ENCODE measurements at regions not wholly inside any gene's neighbourhood (a gene's known extent, or its start where the extent isn't known, plus 50 kb on each side); places are given as distances from the start of the nearest gene placed in this dataset.

DNA sequence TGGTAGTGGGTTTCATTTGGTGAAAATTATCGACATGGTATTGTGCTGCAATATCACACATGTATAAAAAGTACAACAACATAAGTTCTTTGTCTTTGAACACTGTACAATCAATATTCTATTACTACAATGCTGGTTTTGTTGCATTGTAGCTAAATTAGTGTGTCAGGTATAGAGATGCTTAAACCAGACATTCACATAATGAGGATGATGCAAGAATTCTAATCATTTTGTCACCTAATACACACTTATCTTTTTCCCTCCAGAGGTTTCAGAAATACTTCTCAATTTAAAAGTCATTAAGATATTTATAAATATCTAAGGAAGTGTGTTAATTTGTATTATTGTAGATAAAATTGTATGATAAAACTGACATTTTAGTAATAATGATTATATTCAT, 174.8 kb upstream of the MAN1A1 start:
- 89 to 90% methylated on average over 1 of the region's 1 CpG for WGBS, 2 donors
- TF ChIP-seq, protein P1, sequence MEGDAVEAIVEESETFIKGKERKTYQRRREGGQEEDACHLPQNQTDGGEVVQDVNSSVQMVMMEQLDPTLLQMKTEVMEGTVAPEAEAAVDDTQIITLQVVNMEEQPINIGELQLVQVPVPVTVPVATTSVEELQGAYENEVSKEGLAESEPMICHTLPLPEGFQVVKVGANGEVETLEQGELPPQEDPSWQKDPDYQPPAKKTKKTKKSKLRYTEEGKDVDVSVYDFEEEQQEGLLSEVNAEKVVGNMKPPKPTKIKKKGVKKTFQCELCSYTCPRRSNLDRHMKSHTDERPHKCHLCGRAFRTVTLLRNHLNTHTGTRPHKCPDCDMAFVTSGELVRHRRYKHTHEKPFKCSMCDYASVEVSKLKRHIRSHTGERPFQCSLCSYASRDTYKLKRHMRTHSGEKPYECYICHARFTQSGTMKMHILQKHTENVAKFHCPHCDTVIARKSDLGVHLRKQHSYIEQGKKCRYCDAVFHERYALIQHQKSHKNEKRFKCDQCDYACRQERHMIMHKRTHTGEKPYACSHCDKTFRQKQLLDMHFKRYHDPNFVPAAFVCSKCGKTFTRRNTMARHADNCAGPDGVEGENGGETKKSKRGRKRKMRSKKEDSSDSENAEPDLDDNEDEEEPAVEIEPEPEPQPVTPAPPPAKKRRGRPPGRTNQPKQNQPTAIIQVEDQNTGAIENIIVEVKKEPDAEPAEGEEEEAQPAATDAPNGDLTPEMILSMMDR (IDR thresholded peaks at IDR 0.05), result no peak
- TF ChIP-seq EP300 (IDR thresholded peaks at IDR 0.05) (no peak), POLR2A (IDR thresholded peaks at IDR 0.05) (no peak)

DNA sequence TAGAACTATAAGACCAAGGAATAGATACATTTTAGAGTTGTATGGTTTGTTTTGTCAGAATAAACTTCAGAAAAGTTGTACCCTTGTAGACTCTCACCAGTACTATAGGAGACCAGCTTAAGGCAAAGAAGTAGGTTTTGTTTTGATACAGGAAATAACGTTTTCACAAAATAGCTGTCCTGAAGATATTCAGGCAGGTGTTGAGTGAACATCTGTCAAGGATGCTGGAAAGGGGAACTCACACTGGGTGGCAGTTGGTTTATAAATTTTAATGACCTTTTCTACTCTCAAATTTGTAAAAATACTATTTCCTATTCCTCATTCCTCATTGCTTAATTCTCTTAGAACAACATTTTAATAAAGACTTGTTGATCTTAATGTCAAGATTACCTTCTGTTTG, 174.0 kb upstream of the MAN1A1 start:
- WGBS, 2 donors, result 42 to 61% methylated on average over 1 of the region's 1 CpG
- Histone ChIP-seq H3K27ac (no peak overlapping the region), H3K36me3 (no peaks in the 10 kb centered on the region), H3K27me3 (no peaks in the 10 kb centered on the region), H3K4me1 (no peaks in the 10 kb centered on the region), H3K9me3 (no peaks in the 10 kb centered on the region), H3K4me3 (no peak overlapping the region)
- no peak for DNase-seq (ENCODE audit: low spot score in 2 of 2)
- no peak for TF ChIP-seq POLR2A (IDR thresholded peaks at IDR 0.05)
- TF ChIP-seq, protein P1 (IDR thresholded peaks at IDR 0.05), result no peak
- TF ChIP-seq EP300 (IDR thresholded peaks at IDR 0.05), result no peak

More for the DNA sequence above, 174.8 kb upstream of the MAN1A1 start:
- Histone ChIP-seq H3K4me1 (no peaks in the 10 kb centered on the region), H3K27me3 (no peaks in the 10 kb centered on the region), H3K36me3 (no peaks in the 10 kb centered on the region), H3K9me3 (no peaks in the 10 kb centered on the region), H3K27ac (no peak overlapping the region), H3K4me3 (no peak overlapping the region)
- no peak for DNase-seq (ENCODE audit: low spot score in 2 of 2)

DNA sequence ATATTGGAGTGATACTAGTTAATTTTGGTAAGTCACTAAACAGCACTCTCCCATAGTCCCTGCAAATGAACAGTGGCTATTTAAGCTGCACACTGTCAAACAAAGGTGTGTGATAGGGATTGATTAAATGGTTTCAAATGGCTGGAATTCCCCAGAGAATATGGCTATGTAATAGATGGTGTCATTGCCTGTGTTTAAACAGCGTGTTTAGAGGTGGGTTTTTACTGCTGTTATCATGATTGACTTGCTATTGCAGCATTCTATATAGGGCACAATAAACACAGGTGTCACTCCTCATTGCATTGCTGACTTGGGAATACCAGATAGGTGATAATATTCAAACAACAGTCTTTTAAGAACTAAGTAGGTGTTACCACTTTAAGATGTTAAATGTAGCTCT, 171.7 kb upstream of the MAN1A1 start:
- DNase-seq (ENCODE audit: low spot score in 2 of 2), result no peak
- no peaks in the 10 kb centered on the region for H3K9me3 ChIP-seq
- TF ChIP-seq POLR2A (IDR thresholded peaks at IDR 0.05) (no peak), EP300 (IDR thresholded peaks at IDR 0.05) (no peak)
- TF ChIP-seq, protein P1 (IDR thresholded peaks at IDR 0.05), result no peak
- H3K4me1 ChIP-seq, result no peaks in the 10 kb centered on the region
- no peaks in the 10 kb centered on the region for H3K27me3 ChIP-seq
- WGBS, 2 donors, result 67 to 83% methylated on average over 1 of the region's 1 CpG
- no peak overlapping the region for H3K27ac ChIP-seq
- no peak overlapping the region for H3K4me3 ChIP-seq
- H3K36me3 ChIP-seq, result no peaks in the 10 kb centered on the region

DNA sequence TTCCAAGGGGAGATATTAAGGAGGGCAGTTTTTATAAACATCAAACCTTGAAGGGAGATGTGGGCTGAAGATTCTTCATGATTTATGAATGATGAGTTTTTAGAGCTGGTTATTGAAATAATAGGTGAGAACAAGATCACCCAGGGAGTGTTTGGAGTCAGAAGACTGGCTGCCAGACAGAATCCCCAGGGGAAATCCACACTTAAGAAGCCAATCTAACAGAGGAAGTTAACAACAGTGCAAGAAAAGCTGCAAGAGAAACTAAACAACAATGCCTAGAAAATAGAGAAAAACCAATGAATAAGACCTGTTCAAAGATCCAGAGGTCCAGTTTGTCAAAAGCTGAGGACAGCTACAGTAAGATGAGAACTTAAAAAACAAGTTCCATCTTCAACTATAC, 167.9 kb upstream of the MAN1A1 start:
- Histone ChIP-seq H3K4me3 (no peak overlapping the region), H3K27ac (no peak overlapping the region), H3K36me3 (no peaks in the 10 kb centered on the region), H3K4me1 (no peaks in the 10 kb centered on the region), H3K27me3 (no peaks in the 10 kb centered on the region), H3K9me3 (no peaks in the 10 kb centered on the region)
- no peak for DNase-seq (ENCODE audit: low spot score in 2 of 2)
- TF ChIP-seq POLR2A (IDR thresholded peaks at IDR 0.05) (no peak), EP300 (IDR thresholded peaks at IDR 0.05) (no peak)
- TF ChIP-seq, protein P1 (IDR thresholded peaks at IDR 0.05), result no peak

DNA sequence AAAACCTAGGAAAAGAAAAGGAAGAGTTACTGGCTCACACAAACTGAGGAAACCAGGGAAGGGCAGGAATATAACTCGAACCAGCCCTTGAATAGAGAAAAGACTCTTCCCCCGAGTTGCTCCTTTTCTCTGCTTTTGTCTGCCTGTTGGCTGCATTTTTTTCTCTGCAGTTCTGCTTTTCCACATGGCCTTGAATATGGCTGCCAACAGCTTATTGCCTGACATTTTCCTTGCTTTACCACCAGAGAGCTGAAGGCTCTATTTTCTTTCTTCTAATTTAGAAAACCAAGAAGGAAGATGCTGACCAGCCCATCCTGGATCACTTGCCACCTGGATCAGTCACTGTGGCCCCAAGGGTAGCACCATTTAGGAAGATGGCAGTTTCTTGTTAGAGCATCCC, 164.8 kb upstream of the MAN1A1 start:
- H3K27ac ChIP-seq, result no peak overlapping the region
- no peak for DNase-seq (ENCODE audit: low spot score in 2 of 2)
- H3K27me3 ChIP-seq, result no peaks in the 10 kb centered on the region
- no peaks in the 10 kb centered on the region for H3K9me3 ChIP-seq
- no peaks in the 10 kb centered on the region for H3K4me1 ChIP-seq
- no peaks in the 10 kb centered on the region for H3K36me3 ChIP-seq
- TF ChIP-seq, protein P1 (IDR thresholded peaks at IDR 0.05), result no peak
- TF ChIP-seq EP300 (IDR thresholded peaks at IDR 0.05) (no peak), POLR2A (IDR thresholded peaks at IDR 0.05) (no peak)
- WGBS, 2 donors, result 42 to 57% methylated on average over 2 of the region's 2 CpGs
- no peak overlapping the region for H3K4me3 ChIP-seq

All from tibial nerve (tissue), 4 donors.